GM13976 (cell line): ENCODE measurements at regions not wholly inside any gene's neighbourhood (a gene's known extent, or its start where the extent isn't known, plus 50 kb on each side); places are given as distances from the start of the nearest gene placed in this dataset.

Source experiments
- DNase-seq: peaks from one replicate; pipeline ENCODE4 v3.0.0; 2012; ENCODE audit warnings: low spot score
- in situ Hi-C: fragments of 300-500 bp; cut with MboI; formaldehyde crosslinking; loops from one replicate; pipeline ENCODE4 v1.12.0; 2022; ENCODE audit warnings: low sequenced_read_pairs, mixed read lengths, inconsistent platforms; ENCODE audit not compliant: unreplicated experiment
- TF ChIP-seq, protein P1 (sequence below): IDR thresholded peaks from 2 replicates; pipeline ENCODE4 v1.5.1; 2012; ENCODE audit warnings: borderline replicate concordance, mild to moderate bottlenecking; ENCODE audit not compliant: insufficient read depth; ENCODE audit errors: extremely low read depth, missing control alignments, control extremely low read depth

GRCh38 chr5:173710528-173710927, 94.1 kb upstream of the BOD1 start:
- DNase-seq: no peak
- in situ Hi-C loops: no loop called here
- TF ChIP-seq, protein P1, sequence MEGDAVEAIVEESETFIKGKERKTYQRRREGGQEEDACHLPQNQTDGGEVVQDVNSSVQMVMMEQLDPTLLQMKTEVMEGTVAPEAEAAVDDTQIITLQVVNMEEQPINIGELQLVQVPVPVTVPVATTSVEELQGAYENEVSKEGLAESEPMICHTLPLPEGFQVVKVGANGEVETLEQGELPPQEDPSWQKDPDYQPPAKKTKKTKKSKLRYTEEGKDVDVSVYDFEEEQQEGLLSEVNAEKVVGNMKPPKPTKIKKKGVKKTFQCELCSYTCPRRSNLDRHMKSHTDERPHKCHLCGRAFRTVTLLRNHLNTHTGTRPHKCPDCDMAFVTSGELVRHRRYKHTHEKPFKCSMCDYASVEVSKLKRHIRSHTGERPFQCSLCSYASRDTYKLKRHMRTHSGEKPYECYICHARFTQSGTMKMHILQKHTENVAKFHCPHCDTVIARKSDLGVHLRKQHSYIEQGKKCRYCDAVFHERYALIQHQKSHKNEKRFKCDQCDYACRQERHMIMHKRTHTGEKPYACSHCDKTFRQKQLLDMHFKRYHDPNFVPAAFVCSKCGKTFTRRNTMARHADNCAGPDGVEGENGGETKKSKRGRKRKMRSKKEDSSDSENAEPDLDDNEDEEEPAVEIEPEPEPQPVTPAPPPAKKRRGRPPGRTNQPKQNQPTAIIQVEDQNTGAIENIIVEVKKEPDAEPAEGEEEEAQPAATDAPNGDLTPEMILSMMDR: no peak

DNA sequence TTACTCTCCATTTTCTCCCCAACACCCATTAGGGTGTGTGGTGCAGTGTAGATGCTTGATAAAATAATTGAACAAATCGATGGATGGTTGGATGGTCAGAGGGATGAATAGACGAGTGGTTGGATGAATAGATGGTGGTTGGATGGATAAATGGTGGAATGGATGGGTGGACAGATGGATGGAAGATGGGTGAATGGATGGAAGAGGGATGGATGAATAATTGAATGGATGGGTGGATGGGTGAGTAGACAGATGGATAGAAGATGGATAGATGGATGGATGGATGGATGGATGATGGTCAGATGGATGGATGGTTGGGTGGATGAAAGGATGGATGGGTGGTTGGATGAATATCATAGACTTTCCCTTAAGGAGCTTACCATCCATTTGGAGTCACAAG, 95.0 kb upstream of the BOD1 start:
- TF ChIP-seq, protein P1: no peak
- in situ Hi-C loops: no loop called here
- no peak for DNase-seq

GRCh38 chr5:173712609-173713175, 96.2 kb upstream of the BOD1 start:
- in situ Hi-C loops: no loop called here
- no peak for DNase-seq

GRCh38 chr5:173714551-173715428, 98.3 kb upstream of the BOD1 start:
- in situ Hi-C loops: no loop called here
- no peak for DNase-seq
- TF ChIP-seq, protein P1: no peak

More at GRCh38 chr5:173712609-173713175, 96.2 kb upstream of the BOD1 start:
- TF ChIP-seq, protein P1: no peak

- no peak for DNase-seq
- TF ChIP-seq, protein P1: no peak
- in situ Hi-C loops: no loop called here
Observed at GRCh38 chr5:173715607-173716006, 99.2 kb upstream of the BOD1 start.

- in situ Hi-C loops: no loop called here
- TF ChIP-seq, protein P1: no peak
Observed at GRCh38 chr5:173716058-173716682, 99.7 kb upstream of the BOD1 start.

More at GRCh38 chr5:173716058-173716682, 99.7 kb upstream of the BOD1 start:
- no peak for DNase-seq
